SK-N-MC (cell line): ENCODE measurements at regions not wholly inside any gene's neighbourhood (a gene's known extent, or its start where the extent isn't known, plus 50 kb on each side); places are given as distances from the start of the nearest gene placed in this dataset.

Source experiments
- EZH2 ChIP-seq: fragments of 200-600 bp; sonication (generic); IDR thresholded peaks from one replicate; pipeline ENCODE4 v1.6.1; 2017; ENCODE audit warnings: antibody characterized with exemption
- FOXP2 ChIP-seq: optimal IDR thresholded peaks from 2 replicates; pipeline ENCODE3; 2011; ENCODE audit warnings: mild to moderate bottlenecking, moderate library complexity; ENCODE audit not compliant: insufficient read depth; ENCODE audit errors: extremely low read length, control extremely low read depth
- POLR2AphosphoS5 ChIP-seq: IDR thresholded peaks from 2 replicates; pipeline ENCODE4 v1.6.1; 2012; ENCODE audit warnings: mild to moderate bottlenecking, low read depth, low read length, borderline replicate concordance

DNA sequence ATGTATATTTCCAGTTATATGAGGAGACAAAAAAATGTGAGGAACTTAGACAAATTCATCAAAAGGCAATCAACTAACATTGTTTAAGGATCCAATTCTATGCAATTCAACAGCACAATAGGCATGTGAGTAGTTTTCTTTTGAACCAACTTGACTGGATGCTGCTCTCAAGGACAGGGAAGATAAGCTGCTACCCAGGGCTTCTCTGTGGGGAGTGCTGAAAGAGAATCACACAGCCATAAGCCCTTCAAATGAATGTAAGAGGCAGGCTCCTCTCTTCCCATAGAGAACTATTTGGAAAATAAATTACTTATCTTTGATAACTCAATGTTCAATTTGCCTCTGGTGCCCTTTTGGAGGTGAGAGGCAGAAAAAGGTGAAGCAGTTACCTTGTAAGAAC lies 1413.6 kb downstream of the PCDH7 start:
- no peak for TF ChIP-seq EZH2
- TF ChIP-seq POLR2AphosphoS5, result no peak
- no peak for TF ChIP-seq FOXP2
